Neural cell (in vitro differentiated cells): ENCODE measurements at regions not wholly inside any gene's neighbourhood (a gene's known extent, or its start where the extent isn't known, plus 50 kb on each side); places are given as distances from the start of the nearest gene placed in this dataset.

Experiments used
- H2AFZ ChIP-seq: fragments of 200-600, 300-800 bp; sonication (generic), shearing (Covaris generic); 2 replicates; pipeline ENCODE4 v1.6.0; 2014; ENCODE audit warnings: low read depth, mild to moderate bottlenecking, antibody characterized with exemption, low read length, moderate library complexity
- H3F3A ChIP-seq: fragments of 200-600 bp; shearing (Covaris generic); 2 replicates; pipeline ENCODE4 v1.6.1; 2016; ENCODE audit warnings: mild to moderate bottlenecking, moderate library complexity, mixed read lengths, antibody characterized with exemption, low read length; ENCODE audit not compliant: insufficient read depth, poor library complexity, severe bottlenecking
- H3K27ac ChIP-seq: fragments of 200-600, 300-800 bp; sonication (generic), shearing (Covaris generic); 2 replicates; pipeline ENCODE4 v1.5.1; 2014; ENCODE audit warnings: mild to moderate bottlenecking, low read length, moderate library complexity
- H3K27me3 ChIP-seq: fragments of 300-800, 200-600 bp; sonication (generic), shearing (Covaris generic); 2 replicates; pipeline ENCODE4 v1.6.0; 2014; ENCODE audit warnings: mild to moderate bottlenecking, low read depth, low read length, moderate library complexity; ENCODE audit not compliant: insufficient read depth
- H3K36me3 ChIP-seq: fragments of 300-800, 200-600 bp; sonication (generic), shearing (Covaris generic); 2 replicates; pipeline ENCODE4 v1.5.1; 2014; ENCODE audit warnings: mild to moderate bottlenecking, antibody characterized with exemption, low read length, moderate library complexity; ENCODE audit not compliant: insufficient read depth
- H3K4me2 ChIP-seq: fragments of 300-800, 200-600 bp; sonication (generic), shearing (Covaris generic); 2 replicates; pipeline ENCODE4 v1.6.0; 2014; ENCODE audit warnings: mild to moderate bottlenecking, low read length
- H3K4me3 ChIP-seq: fragments of 300-800, 200-600 bp; sonication (generic), shearing (Covaris generic); 2 replicates; pipeline ENCODE4 v1.5.1; 2014; ENCODE audit warnings: mild to moderate bottlenecking, low read length, moderate library complexity
- H3K79me2 ChIP-seq: fragments of 200-600 bp; shearing (Covaris generic); replicated peaks from 2 replicates; pipeline ENCODE4 v1.6.0; 2014; ENCODE audit warnings: mild to moderate bottlenecking, low read length, moderate library complexity; ENCODE audit not compliant: insufficient read depth
- H3K9ac ChIP-seq: fragments of 300-800, 200-600 bp; sonication (generic), shearing (Covaris generic); 2 replicates; pipeline ENCODE4 v1.6.1; 2016; ENCODE audit warnings: mild to moderate bottlenecking, low read length, mixed read lengths
- H3K9me2 ChIP-seq: fragments of 200-600 bp; shearing (Covaris generic); 2 replicates; pipeline ENCODE4 v1.6.1; 2016; ENCODE audit warnings: mild to moderate bottlenecking, low read length, mixed read lengths; ENCODE audit not compliant: insufficient read depth
- H3K9me3 ChIP-seq: fragments of 200-600, 300-800 bp; sonication (generic), shearing (Covaris generic); 2 replicates; pipeline ENCODE4 v1.6.1; 2016; ENCODE audit warnings: mild to moderate bottlenecking, mixed run types, low read length, moderate library complexity, mixed read lengths
- H4K20me1 ChIP-seq: fragments of 200-600 bp; shearing (Covaris generic); 2 replicates; pipeline ENCODE4 v1.6.1; 2016; ENCODE audit warnings: mild to moderate bottlenecking, mixed run types; ENCODE audit not compliant: insufficient read depth
- CTCF ChIP-seq: fragments of 450-650 bp; IDR thresholded peaks from 2 replicates; pipeline ENCODE4 v1.5.1; 2014; ENCODE audit warnings: antibody characterized with exemption, mild to moderate bottlenecking, moderate library complexity; ENCODE audit not compliant: poor library complexity, severe bottlenecking
- EP300 ChIP-seq: fragments of 450-650 bp; conservative IDR thresholded peaks from 2 replicates; pipeline ENCODE4 v1.6.1; 2014; ENCODE audit warnings: antibody characterized with exemption, mild to moderate bottlenecking, moderate library complexity; ENCODE audit not compliant: poor library complexity, severe bottlenecking
- EZH2 ChIP-seq: fragments of 200-600, 300-800 bp; shearing (Covaris generic), sonication (generic); IDR thresholded peaks from 2 replicates; pipeline ENCODE4 v1.6.1; 2014; ENCODE audit warnings: antibody characterized with exemption, low read length, borderline replicate concordance, mild to moderate bottlenecking; ENCODE audit not compliant: insufficient read depth, poor library complexity, severe bottlenecking
- MXI1 ChIP-seq: fragments of 450-650 bp; conservative IDR thresholded peaks from 2 replicates; pipeline ENCODE4 v1.6.1; 2014; ENCODE audit warnings: antibody characterized with exemption, mild to moderate bottlenecking; ENCODE audit not compliant: poor library complexity, severe bottlenecking
- POLR2AphosphoS5 ChIP-seq: IDR thresholded peaks from 2 replicates; pipeline ENCODE4 v1.6.1; 2012
- RAD21 ChIP-seq: fragments of 450-650 bp; conservative IDR thresholded peaks from 2 replicates; pipeline ENCODE4 v1.6.1; 2014; ENCODE audit warnings: antibody characterized with exemption, mild to moderate bottlenecking, moderate library complexity
- REST ChIP-seq: IDR thresholded peaks from 2 replicates; pipeline ENCODE4 v1.6.1; 2012; ENCODE audit warnings: borderline replicate concordance
- SMC3 ChIP-seq: fragments of 450-650 bp; conservative IDR thresholded peaks from 2 replicates; pipeline ENCODE4 v1.6.1; 2014; ENCODE audit warnings: antibody characterized with exemption, mild to moderate bottlenecking, moderate library complexity; ENCODE audit not compliant: poor library complexity
- TAF1 ChIP-seq: IDR thresholded peaks from 2 replicates; pipeline ENCODE4 v1.6.1; 2012; ENCODE audit warnings: low read depth

- H4K20me1 ChIP-seq, result no peaks in the 10 kb centered on the region
- TF ChIP-seq REST (no peak), EZH2 (no peak), MXI1 (no peak), SMC3 (no peak), CTCF (no peak), RAD21 (no peak), POLR2AphosphoS5 (no peak), EP300 (no peak), TAF1 (no peak)
- no peaks in the 10 kb centered on the region for H3K9me3 ChIP-seq
- H3K9ac ChIP-seq, result no peak overlapping the region
- H3K27me3 ChIP-seq, result no peaks in the 10 kb centered on the region
- no peaks in the 10 kb centered on the region for H3K36me3 ChIP-seq
- H3K9me2 ChIP-seq, result no peaks in the 10 kb centered on the region
- H3K4me2 ChIP-seq, result no peak overlapping the region
- no peaks in the 10 kb centered on the region for H3K79me2 ChIP-seq
- H2AFZ ChIP-seq, result no peak overlapping the region
- H3K27ac ChIP-seq, result no peak overlapping the region
- H3K4me3 ChIP-seq, result no peak overlapping the region
- H3F3A ChIP-seq, result no peaks in the 10 kb centered on the region
These were observed 529.4 kb upstream of the POT1 start for GRCh38 chr7:125459038-125459437.

- TF ChIP-seq SMC3 (no peak), EZH2 (no peak), RAD21 (no peak), POLR2AphosphoS5 (no peak), REST (no peak)
These were observed 521.1 kb upstream of the POT1 start for GRCh38 chr7:125450749-125451148.

More at GRCh38 chr7:125450749-125451148, 521.1 kb upstream of the POT1 start:
- Histone ChIP-seq H3F3A (no peaks in the 10 kb centered on the region), H3K4me2 (no peak overlapping the region), H3K4me3 (no peak overlapping the region), H3K9ac (no peak overlapping the region), H2AFZ (no peak overlapping the region), H3K27me3 (no peaks in the 10 kb centered on the region), H3K27ac (no peak overlapping the region), H3K36me3 (no peaks in the 10 kb centered on the region), H3K79me2 (no peaks in the 10 kb centered on the region), H4K20me1 (no peaks in the 10 kb centered on the region), H3K9me2 (no peaks in the 10 kb centered on the region), H3K9me3 (no peaks in the 10 kb centered on the region)
